Activated T-helper 1 cell treated with anti-CD3 and anti-CD28 coated beads, Interleukin-2, amount 50 U/mL, for 16 hours (primary cell): ENCODE measurements at regions not wholly inside any gene's neighbourhood (a gene's known extent, or its start where the extent isn't known, plus 50 kb on each side); places are given as distances from the start of the nearest gene placed in this dataset.
"Not testable (repeated sequence)": the region's sequence is repeated elsewhere in the genome, so short reads cannot be mapped to it uniquely, and the experiment has no call there.

Source experiments
- DNase-seq, 2 donors: peaks; one replicate each; pipeline ENCODE4 v3.0.0-alpha.2; 2020; ENCODE audit warnings: low read depth in 1 of 2, low spot score in 1 of 2

GRCh38 chr7:131649003-131649541 is 92.6 kb upstream of the PODXL start:
- DNase-seq: no peak

GRCh38 chr7:131648491-131648890 is 92.1 kb upstream of the PODXL start:
- DNase-seq: no peak

DNA sequence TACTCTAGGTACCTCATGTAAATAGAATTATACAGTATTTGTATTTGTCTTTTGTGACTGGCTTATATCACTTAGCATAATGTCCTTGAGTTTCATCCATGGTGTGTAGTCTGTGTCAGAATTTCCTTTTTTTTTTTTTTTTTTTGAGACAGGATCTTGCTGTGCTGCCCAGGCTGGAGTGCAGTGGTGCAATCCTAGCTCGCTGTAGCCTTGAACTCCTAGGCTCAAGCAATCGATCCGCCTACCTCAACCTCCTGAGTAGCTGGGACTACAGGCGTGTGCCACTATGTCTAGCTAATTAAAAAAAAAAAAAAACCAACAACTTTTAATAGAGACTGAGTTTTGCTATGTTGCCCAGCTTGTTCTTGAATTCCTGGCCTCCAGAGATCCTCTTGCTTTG is 89.8 kb upstream of the PODXL start:
- DNase-seq: no peak

DNA sequence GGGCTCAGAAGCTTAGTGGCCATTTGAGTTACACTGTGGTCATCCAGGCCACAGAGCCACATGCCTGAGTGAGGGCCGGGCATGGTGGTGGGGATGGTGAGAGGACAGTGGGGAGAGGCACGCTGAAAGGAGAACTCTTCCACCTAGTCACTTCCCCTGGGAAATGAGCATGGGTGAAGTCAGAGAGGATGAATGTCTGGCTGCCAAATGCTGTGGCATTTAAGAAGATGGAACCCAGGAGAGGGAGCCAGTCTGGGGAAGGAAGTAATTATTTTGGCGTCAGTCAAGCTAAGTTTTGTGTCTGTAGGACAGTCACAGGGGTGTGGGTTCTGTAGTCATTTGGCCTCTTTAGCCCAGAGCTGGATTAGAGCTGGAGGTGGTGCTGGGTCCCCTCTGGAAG is 86.0 kb upstream of the PODXL start:
- DNase-seq: no peak

DNA sequence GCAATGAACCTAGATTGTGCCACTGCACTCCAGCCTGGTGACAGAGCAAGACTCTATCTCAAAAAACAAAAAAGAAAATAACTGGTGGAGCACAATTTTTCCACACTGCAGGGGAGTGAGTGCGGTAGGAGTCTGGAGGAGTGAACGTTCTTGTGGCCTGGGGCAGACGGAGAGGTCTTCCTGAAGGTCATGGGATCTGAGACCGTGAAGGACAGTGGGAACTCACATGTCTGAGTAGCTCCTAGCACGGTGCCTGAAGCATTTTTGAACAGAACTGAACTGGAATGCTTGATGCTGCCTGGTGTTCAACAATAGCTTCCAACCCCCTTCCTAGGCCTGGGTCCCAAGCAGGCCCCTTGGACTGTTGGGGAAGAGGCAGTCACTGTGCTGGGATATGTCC is 84.3 kb upstream of the PODXL start:
- DNase-seq: no peak

DNA sequence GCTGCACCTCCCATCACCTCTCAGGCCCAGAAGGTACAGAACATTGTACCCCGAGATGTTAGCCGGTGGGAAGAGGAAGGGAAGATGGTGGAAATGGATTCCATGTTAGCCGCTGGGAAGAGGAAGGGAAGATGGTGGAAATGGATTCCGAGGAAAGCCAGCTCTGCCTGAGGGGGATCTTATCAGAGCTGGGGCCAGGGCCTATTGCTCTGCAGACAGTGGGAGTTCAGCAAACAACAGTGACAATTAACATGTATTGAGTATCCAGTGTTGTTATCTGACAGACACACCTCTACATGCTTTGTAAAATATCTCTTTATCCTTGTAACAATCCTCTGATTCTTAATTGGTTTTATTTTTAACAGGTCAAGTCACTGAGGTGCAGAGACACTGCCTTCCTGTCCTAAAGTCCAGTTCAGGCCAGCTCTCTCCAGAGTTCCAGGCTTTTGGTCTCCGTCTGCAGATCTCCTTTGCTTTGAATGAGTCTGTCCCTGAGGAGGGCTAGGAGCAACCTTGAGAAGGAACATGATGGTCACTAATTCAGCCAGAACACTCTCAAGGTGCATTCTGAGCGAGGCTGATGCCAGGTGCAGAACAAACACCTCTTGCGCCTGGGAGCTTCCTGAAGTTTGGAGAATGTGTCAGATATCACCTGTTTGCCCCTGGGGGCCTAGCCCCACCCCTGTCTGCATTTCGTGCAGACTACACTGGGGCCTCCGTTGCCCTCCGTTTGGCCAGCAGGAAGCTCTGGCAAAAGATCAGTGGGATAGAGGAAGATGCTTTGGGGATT is 82.4 kb upstream of the PODXL start:
- no peak for DNase-seq

GRCh38 chr7:131637859-131638258 is 81.4 kb upstream of the PODXL start:
- no peak for DNase-seq

DNA sequence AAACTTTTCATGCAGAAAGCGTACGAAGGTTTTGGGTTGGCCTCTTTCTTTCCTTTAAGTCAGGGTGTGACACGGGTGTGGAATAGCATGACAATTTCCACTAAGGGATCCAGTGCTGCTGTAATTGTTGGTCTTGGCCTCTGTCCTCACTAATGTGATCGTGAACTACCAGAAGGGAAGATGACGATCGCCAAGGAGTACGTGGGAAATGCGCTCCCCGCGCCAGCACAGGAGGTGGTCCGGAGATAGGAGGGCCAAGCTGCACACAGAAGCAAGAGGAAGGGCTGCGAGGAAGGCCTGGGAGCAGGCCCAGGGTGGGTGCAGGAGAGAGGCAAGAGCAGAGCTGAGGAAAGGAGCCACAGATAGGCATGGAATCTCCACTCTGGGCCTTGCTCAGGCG is 79.7 kb upstream of the PODXL start:
- no peak for DNase-seq

- DNase-seq: not testable (repeated sequence)
These were observed 77.8 kb upstream of the PODXL start for GRCh38 chr7:131634197-131634596.

DNA sequence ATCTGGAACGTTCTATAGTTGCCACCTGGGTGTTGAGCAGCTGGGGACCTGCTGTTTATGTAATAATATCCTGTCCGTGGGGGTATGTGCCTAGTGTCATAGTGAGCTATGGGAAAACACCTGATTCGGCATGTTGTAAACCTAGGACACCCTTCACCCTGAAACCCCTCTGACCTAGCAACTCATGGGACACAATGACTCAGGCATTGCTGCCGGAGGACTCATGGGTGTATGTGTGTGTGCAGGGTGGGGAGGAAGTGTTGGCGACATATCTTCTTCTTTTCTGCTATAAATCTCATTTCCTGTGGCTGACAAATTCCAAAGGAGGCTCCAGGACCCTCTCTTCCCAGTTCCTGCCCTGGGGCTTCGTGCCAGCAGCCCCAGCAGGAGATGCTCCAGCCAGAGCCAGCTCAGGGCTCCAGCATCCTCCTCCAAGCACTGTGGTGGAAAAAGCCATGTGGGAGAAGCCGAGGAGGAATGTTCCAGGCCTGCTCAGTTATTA is 77.0 kb upstream of the PODXL start:
- DNase-seq: no peak

DNA sequence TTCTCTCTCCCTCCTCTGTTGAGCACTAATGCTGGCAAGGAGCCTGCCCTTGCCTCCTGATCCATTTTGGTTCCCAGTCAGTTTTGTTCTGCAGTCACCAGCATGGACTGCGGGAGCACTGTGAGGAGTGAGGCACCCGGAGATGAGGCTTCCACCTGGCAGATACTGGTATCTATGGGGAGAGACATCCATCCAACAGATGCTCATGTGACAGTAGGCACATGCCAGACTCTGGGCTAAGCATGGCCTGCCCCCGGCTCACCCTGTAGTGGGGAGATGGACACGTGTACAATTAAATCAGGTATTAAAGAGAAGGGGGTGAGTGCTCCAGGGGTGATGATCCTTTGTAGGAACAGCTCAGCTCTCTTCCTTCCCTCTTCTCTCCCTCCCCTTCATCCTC is 74.0 kb upstream of the PODXL start:
- DNase-seq: no peak

DNA sequence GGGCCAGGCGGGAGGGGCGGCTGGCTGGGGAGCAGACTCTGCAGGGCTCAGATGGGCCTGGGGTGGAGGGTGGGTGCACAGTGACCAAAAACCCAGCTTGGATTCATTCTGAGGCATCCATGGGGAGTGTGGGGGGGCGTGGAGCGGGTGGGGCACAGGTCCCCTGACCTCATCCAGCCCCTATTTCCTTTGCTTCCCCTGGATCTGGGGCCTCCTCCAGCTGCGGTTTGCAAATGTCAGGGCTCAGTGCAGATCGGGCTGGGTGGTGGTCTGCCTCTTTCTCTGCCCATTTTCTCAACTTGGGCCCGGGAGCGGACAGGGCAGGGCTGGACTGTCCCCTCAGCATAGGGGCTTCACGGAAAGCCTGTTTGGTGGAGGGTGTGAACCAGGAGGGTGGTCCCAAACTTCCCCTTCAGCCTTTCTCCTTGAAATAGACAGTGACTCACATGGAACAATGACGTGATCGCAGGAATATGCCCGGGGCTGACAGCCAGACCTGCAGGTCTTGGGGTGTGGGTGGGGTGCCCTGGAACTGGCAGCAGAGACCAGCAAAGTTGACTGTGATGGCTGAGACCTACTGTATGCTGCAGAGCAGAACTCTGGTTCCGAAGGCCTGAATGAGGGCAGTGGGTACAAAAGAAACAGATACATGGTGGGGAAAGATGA is 72.9 kb upstream of the PODXL start:
- no peak for DNase-seq

DNA sequence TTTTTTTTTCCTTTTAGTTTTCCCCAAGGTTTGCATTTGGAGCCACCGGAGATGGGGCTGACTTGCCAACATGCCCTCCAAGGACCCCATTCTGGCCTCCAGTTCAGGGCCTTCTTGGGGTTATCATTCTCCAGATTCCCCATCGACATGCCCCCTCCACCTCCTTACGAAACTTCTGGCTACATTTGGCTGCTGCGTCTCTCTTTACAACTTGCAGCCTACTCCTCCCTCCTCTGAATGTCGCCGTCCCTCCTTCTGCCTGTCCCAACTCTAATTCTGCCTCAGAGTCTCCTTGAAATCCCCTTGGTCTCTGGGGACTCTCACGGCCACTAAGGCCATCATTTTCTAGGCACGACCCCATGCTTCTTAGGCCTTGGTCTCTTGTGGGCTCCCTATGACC is 72.2 kb upstream of the PODXL start:
- no peak for DNase-seq

DNA sequence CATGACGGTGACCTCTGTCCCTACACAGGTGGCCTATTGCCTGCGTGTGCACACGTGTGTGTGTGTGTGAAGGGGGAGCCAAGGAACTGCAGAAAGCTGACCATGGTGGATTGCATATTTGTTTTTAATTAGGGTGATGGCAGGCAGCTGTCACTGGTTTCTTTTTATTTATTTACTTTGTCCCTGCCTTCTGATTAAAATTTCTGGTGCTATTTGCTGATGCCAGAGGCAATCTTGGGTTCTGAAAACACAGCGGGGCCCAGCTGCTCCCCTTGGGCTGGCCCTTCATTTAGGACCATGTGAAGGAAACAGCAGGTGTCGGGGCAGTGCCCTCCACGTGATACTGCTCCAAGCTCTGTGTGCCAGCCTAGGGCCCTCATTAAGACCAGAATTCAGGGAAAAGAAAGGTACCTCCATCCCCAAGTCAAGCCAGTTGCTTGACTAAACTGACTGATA is 71.3 kb upstream of the PODXL start:
- DNase-seq: no peak

DNA sequence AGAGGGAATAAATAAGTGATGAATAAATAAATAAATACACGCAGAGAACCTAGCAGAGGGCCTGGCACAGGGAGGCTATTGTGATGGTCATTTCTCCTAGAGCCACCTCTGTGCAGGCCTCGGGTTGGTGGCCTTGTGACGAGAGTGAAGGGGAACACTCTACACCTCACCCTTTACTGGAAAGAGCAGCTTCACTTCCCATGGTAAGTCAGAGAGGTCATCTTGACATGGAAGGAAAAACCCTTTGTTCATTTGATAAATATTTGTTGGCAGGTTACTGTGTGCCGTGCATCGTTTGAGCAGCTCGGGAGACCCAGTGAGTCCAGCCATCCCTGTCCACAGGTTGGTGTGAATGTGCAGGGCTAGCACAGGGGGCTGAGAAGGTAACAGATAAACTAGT is 70.2 kb upstream of the PODXL start:
- no peak for DNase-seq

- DNase-seq: no peak
These were observed 69.5 kb upstream of the PODXL start for GRCh38 chr7:131625817-131626372.

GRCh38 chr7:131625345-131625744 is 68.9 kb upstream of the PODXL start:
- DNase-seq: not testable (repeated sequence)

GRCh38 chr7:131624536-131624935 is 68.1 kb upstream of the PODXL start:
- DNase-seq: no peak

DNA sequence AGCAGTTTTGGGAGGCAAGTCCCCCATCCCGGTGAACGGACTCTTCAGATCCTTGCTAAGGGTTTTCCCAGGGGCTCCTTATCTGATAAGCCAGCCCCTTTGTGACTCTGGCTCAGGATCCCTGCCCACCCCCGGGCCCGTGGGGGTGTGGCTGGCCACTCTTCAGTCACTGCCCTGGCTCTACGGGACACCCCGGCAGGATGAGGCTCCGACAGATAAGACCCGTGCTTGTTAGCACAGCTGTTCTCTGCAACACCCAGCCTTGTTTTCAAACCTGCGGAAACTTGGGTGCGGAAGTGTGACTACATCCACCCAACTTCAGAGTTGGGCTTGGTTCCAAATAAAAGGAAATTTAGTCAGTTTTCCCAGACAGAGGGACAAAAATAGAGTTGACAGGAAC is 66.7 kb upstream of the PODXL start:
- DNase-seq: no peak

DNA sequence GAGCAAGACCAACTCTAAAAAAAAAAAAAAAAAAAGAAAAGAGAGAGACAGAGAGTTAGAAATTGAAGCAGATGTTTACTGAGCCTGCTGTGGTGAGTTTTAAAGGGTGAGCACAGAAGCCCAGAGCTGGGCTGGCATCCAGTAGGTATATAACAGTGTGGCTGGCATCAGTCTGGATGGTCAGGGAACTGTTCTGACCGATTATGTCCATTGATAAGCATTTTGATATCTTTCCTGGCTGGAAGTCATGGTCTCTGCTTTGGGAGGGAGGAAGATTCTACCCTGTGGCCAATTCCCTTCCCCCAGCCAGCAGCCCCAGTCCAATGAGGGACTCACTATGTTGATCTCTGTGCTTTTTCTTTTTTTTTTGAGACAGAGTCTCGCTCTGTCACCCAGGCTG is 65.2 kb upstream of the PODXL start:
- no peak for DNase-seq

DNA sequence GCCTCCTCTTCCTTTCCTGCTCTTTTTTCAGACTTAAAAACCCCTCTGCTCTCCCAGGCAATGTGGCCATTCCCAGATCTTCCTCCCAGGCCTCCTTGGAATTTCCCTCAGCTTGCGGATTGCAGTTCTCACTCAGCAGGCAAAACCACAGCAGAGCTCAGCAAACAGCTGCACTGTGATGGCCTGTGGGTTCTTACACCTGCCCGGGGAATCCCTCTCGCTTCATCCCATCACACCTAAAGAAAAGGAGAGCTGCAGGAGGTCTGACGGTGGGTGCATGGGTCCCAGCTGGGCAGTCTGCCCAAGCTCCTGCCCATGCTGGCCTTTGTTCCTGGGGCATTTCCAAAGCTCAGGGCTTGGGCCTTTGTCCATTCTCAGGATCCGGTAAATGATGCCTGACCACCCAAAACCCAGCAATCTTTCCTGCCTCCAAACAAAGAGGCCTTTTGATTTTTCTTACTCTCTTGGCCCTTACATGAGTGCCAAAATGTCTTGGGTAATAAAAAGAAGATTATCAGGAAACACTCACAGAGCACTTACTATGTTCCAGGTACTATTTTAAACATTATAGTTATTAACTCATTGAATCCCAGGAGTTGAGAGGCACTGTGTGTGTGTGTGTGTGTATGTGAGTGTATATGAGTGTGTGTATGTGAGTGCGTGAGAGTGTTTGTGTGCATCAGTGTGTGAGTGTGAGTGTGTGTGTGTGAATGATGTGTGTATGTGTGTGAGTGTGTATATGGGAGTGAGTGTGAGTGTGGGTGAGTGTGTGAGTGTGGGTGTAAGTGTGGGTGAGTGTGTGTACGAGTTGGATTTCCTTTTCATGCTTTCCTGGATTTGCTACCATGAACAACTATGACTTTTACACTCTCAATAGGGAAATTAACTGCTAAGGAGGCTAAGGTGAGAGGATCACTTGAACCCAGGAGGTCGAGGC is 64.5 kb upstream of the PODXL start:
- no peak for DNase-seq
